H9 (cell line): ENCODE measurements at regions not wholly inside any gene's neighbourhood (a gene's known extent, or its start where the extent isn't known, plus 50 kb on each side); places are given as distances from the start of the nearest gene placed in this dataset.

Source experiments
- DNase-seq: peaks from one replicate; pipeline ENCODE4 v3.0.0-alpha.2; 2017
- H2AFZ ChIP-seq: one replicate; pipeline ENCODE4 v1.6.1; 2013; ENCODE audit warnings: mild to moderate bottlenecking, low read length, control low read depth, moderate library complexity
- H2AK5ac ChIP-seq: 2 replicates; pipeline ENCODE4 v1.6.1; 2013; ENCODE audit warnings: low read length, control low read depth, mixed read lengths; ENCODE audit not compliant: insufficient read length
- H2BK120ac ChIP-seq: one replicate; pipeline ENCODE4 v1.6.1; 2013; ENCODE audit warnings: low read depth, mild to moderate bottlenecking, low read length, control low read depth, inconsistent platforms; ENCODE audit not compliant: poor library complexity, severe bottlenecking
- H2BK12ac ChIP-seq: 2 replicates; pipeline ENCODE4 v1.6.1; 2013; ENCODE audit warnings: low read length, control low read depth, mixed read lengths, low read depth; ENCODE audit not compliant: insufficient read length
- H2BK15ac ChIP-seq: 2 replicates; pipeline ENCODE4 v1.6.1; 2013; ENCODE audit warnings: low read depth, low read length, control low read depth
- H2BK20ac ChIP-seq: one replicate; pipeline ENCODE4 v1.6.1; 2013; ENCODE audit warnings: low read depth, mild to moderate bottlenecking, low read length, control low read depth, inconsistent platforms; ENCODE audit not compliant: poor library complexity, severe bottlenecking
- H2BK5ac ChIP-seq: 2 replicates; pipeline ENCODE4 v1.6.1; 2013; ENCODE audit warnings: low read length, control low read depth, mixed read lengths; ENCODE audit not compliant: insufficient read length
- H3K14ac ChIP-seq: 2 replicates; pipeline ENCODE4 v1.6.1; 2013; ENCODE audit warnings: low read length, control low read depth; ENCODE audit not compliant: insufficient read depth
- H3K18ac ChIP-seq: 2 replicates; pipeline ENCODE4 v1.6.1; 2013; ENCODE audit warnings: low read depth, mild to moderate bottlenecking, mixed read lengths, low read length, control low read depth; ENCODE audit not compliant: insufficient read length
- H3K23ac ChIP-seq: 2 replicates; pipeline ENCODE4 v1.6.1; 2013; ENCODE audit warnings: low read length, control low read depth, mixed read lengths, low read depth; ENCODE audit not compliant: insufficient read length
- H3K23me2 ChIP-seq: 2 replicates; pipeline ENCODE4 v1.6.1; 2013; ENCODE audit warnings: low read depth, mild to moderate bottlenecking, mixed read lengths, low read length, control low read depth; ENCODE audit not compliant: insufficient read length, poor library complexity, severe bottlenecking
- H3K27ac ChIP-seq: 2 replicates; pipeline ENCODE4 v1.5.1; 2013; ENCODE audit warnings: low read length, control low read depth, mixed read lengths, low read depth; ENCODE audit not compliant: insufficient read length
- H3K27me3 ChIP-seq: 2 replicates; pipeline ENCODE4 v1.6.1; 2013; ENCODE audit warnings: low read length, control low read depth, inconsistent platforms; ENCODE audit not compliant: insufficient read depth
- H3K4ac ChIP-seq: 2 replicates; pipeline ENCODE4 v1.6.1; 2013; ENCODE audit warnings: low read depth, mild to moderate bottlenecking, control low read depth, inconsistent platforms, low read length, moderate library complexity
- H3K4me1 ChIP-seq: 2 replicates; pipeline ENCODE4 v1.6.1; 2013; ENCODE audit warnings: low read length, control low read depth, inconsistent platforms; ENCODE audit not compliant: insufficient read depth
- H3K4me2 ChIP-seq: 2 replicates; pipeline ENCODE4 v1.6.1; 2013; ENCODE audit warnings: low read length, control low read depth, mixed read lengths; ENCODE audit not compliant: insufficient read length, insufficient read depth
- H3K56ac ChIP-seq: 2 replicates; pipeline ENCODE4 v1.6.1; 2013; ENCODE audit warnings: low read depth, mild to moderate bottlenecking, mixed read lengths, low read length, control low read depth; ENCODE audit not compliant: insufficient read length
- H3K79me1 ChIP-seq: 2 replicates; pipeline ENCODE4 v1.6.1; 2013; ENCODE audit warnings: low read depth, mild to moderate bottlenecking, moderate library complexity, low read length, control low read depth, inconsistent platforms; ENCODE audit not compliant: insufficient read depth, poor library complexity, severe bottlenecking
- H3K79me2 ChIP-seq: 2 replicates; pipeline ENCODE4 v1.6.1; 2013; ENCODE audit warnings: low read length, control low read depth, inconsistent platforms; ENCODE audit not compliant: insufficient read depth
- H3K9ac ChIP-seq: 2 replicates; pipeline ENCODE4 v1.6.1; 2013; ENCODE audit warnings: low read length, control low read depth, mixed read lengths; ENCODE audit not compliant: insufficient read length; ENCODE audit errors: extremely low read depth
- H3K9me3 ChIP-seq: one replicate; pipeline ENCODE4 v1.6.1; 2013; ENCODE audit warnings: low read depth, low read length, inconsistent platforms; ENCODE audit not compliant: control insufficient read depth
- H3T11ph ChIP-seq: one replicate; pipeline ENCODE4 v1.6.1; 2013; ENCODE audit warnings: mild to moderate bottlenecking, low read length, control low read depth, inconsistent platforms
- H4K20me1 ChIP-seq: one replicate; pipeline ENCODE4 v1.6.1; 2013; ENCODE audit not compliant: control insufficient read depth, insufficient read length, insufficient read depth
- H4K5ac ChIP-seq: 2 replicates; pipeline ENCODE4 v1.6.1; 2013; ENCODE audit warnings: low read depth, mild to moderate bottlenecking, mixed read lengths, low read length, control low read depth; ENCODE audit not compliant: insufficient read length
- H4K8ac ChIP-seq: replicated peaks from 2 replicates; pipeline ENCODE4 v1.6.1; 2013; ENCODE audit warnings: low read length, control low read depth, mixed read lengths, low read depth; ENCODE audit not compliant: insufficient read length
- H4K91ac ChIP-seq: 2 replicates; pipeline ENCODE4 v1.6.1; 2013; ENCODE audit warnings: low read depth, mild to moderate bottlenecking, moderate library complexity, mixed read lengths, low read length, control low read depth; ENCODE audit not compliant: insufficient read length
- H3K27ac Mint-ChIP-seq, 3 experiments: 2 replicates in 2 of 3; 3 replicates in 1 of 3; pipeline ENCODE4 v1.8.0; 2020 to 2021; ENCODE audit warnings: mixed read lengths in 3 of 3, mild to moderate bottlenecking in 1 of 3, moderate library complexity in 1 of 3
- H3K27me3 Mint-ChIP-seq: 2 replicates; pipeline ENCODE4 v1.8.0; 2021; ENCODE audit warnings: low read depth, mild to moderate bottlenecking, moderate library complexity, mixed read lengths
- H3K36me3 Mint-ChIP-seq, 3 experiments: 2 replicates in 2 of 3; 3 replicates in 1 of 3; pipeline ENCODE4 v1.8.0; 2020 to 2021; ENCODE audit warnings: low read depth in 3 of 3, mixed read lengths in 3 of 3; ENCODE audit not compliant: insufficient read depth in 1 of 3
- H3K4me1 Mint-ChIP-seq, 2 experiments: 2 replicates each; pipeline ENCODE4 v1.8.0; 2020; ENCODE audit warnings: mixed read lengths in 2 of 2
- H3K4me3 Mint-ChIP-seq, 2 experiments: 2 replicates in 1 of 2; 3 replicates in 1 of 2; pipeline ENCODE4 v1.8.0; 2020 to 2021; ENCODE audit warnings: mild to moderate bottlenecking in 2 of 2, mixed read lengths in 2 of 2, moderate library complexity in 1 of 2
- H3K9me3 Mint-ChIP-seq, 2 experiments: 2 replicates in 1 of 2; 3 replicates in 1 of 2; pipeline ENCODE4 v1.8.0; 2020; ENCODE audit warnings: mild to moderate bottlenecking in 2 of 2, mixed read lengths in 2 of 2, moderate library complexity in 1 of 2
- CTCF ChIP-seq: fragments of 200-600 bp; sonication (generic); conservative IDR thresholded peaks from 3 replicates; pipeline ENCODE4 v1.8.0; 2021; ENCODE audit warnings: antibody characterized with exemption, mild to moderate bottlenecking
- WGBS: extraction: QIAGEN DNeasy Blood & Tissue Kit; methylation state at CpG from one replicate; pipeline ENCODE4 v1.1.7; 2013; ENCODE audit warnings: missing lambda C conversion rate, low lambda C conversion rate, mixed read lengths; ENCODE audit not compliant: insufficient read length; ENCODE audit errors: extremely low coverage; 5-methylcytosine and 5-hydroxymethylcytosine counted together

- no peak overlapping the region for H2BK15ac ChIP-seq
- Mint-ChIP-seq H3K27ac (peak overlapping the region in 1 of 3 experiments; percentile 57; a peak in 1 of 7 replicates), H3K4me1 (peaks cover 24 to 31% of the 10 kb centered on the region in 2 experiments), H3K36me3 (no peaks in the 10 kb centered on the region), H3K27me3 (peaks cover 5% of the 10 kb centered on the region), H3K9me3 (no peaks in the 10 kb centered on the region; a peak in 1 of 5 replicates), H3K4me3 (no peak overlapping the region)
- H2BK20ac ChIP-seq, result no peak overlapping the region
- H3K4me2 ChIP-seq, result no peak overlapping the region
- no peak for DNase-seq
- H3K23ac ChIP-seq, result no peak overlapping the region
- H4K8ac ChIP-seq, result no peak overlapping the region
- no peak overlapping the region for H2AFZ ChIP-seq
- H3K4me1 ChIP-seq, result peaks cover 11% of the 10 kb centered on the region; the same call in 1 of the 2 replicates
- no peaks in the 10 kb centered on the region for H4K20me1 ChIP-seq
- H2BK120ac ChIP-seq, result no peak overlapping the region
- H3K56ac ChIP-seq, result no peak overlapping the region
- no peak overlapping the region for H2BK12ac ChIP-seq
- no peak overlapping the region for H3K4ac ChIP-seq
- H3K23me2 ChIP-seq, result no peaks in the 10 kb centered on the region
- no peaks in the 10 kb centered on the region for H3K9me3 ChIP-seq
- H4K91ac ChIP-seq, result no peak overlapping the region
- H3K79me1 ChIP-seq, result no peaks in the 10 kb centered on the region
- no peak overlapping the region for H3K27ac ChIP-seq
- H2AK5ac ChIP-seq, result no peak overlapping the region
- no peak overlapping the region for H4K5ac ChIP-seq
- no peaks in the 10 kb centered on the region for H3K79me2 ChIP-seq
- no peak overlapping the region for H3K9ac ChIP-seq
- no peak overlapping the region for H3K14ac ChIP-seq
- no CpG with 5 or more reads among the region's 5 CpGs for WGBS
- no peak for TF ChIP-seq CTCF
- H3T11ph ChIP-seq, result no peak overlapping the region
- no peaks in the 10 kb centered on the region for H3K27me3 ChIP-seq
- H2BK5ac ChIP-seq, result no peak overlapping the region
- no peak overlapping the region for H3K18ac ChIP-seq
These were observed 197.0 kb downstream of the KLF13 start for GRCh38 chr15:31523655-31524049.
